Liver (tissue), 2 donors: ENCODE measurements at regions not wholly inside any gene's neighbourhood (a gene's known extent, or its start where the extent isn't known, plus 50 kb on each side); places are given as distances from the start of the nearest gene placed in this dataset.

ENCODE experiments used
- REST ChIP-seq: IDR thresholded peaks from 2 replicates; pipeline ENCODE4 v1.6.1; 2016; ENCODE audit warnings: antibody characterized with exemption, mild to moderate bottlenecking
- YY1 ChIP-seq: IDR thresholded peaks from 2 replicates; pipeline ENCODE4 v1.6.1; 2016; ENCODE audit warnings: antibody characterized with exemption, mild to moderate bottlenecking
- TF ChIP-seq, protein P1 (sequence below): fragments of 150-350 bp; IDR thresholded peaks from 2 replicates; pipeline ENCODE4 v1.5.1; 2017; ENCODE audit warnings: improper control_type of control experiment, low read depth, low read length; ENCODE audit not compliant: missing input control
- donor health status: healthy.

DNA sequence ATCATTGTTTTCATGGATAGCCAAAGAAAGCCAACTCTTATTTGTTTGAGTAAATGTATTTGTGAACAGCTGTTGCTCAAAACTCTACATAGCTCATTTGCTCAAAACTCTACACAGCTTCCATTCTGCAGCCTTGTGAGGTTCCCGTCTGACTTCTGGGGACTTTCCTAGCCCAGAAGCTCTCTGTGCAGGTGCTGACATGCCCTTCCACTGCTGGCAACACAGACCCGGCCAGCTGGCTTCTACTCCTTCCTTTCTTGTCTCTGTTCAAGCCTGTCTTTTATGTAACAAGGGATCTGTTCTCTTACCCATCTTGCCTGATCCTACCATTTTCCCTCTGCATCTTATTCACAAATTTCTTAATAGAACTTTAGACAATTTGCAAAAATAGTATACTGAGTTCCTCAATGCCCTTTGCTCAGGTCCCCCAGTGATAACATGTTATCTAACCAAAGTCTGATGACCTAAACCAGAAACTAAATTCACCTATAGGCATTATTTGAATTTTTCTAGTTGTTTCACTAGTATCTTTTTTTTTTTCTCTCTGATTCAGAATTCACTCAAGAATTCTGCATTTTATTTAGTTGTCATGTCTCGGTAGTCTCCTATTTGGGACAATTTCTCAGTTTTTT is 556.5 kb upstream of the SEMA6A start:
- TF ChIP-seq REST (no peak), YY1 (no peak)
- TF ChIP-seq, protein P1, sequence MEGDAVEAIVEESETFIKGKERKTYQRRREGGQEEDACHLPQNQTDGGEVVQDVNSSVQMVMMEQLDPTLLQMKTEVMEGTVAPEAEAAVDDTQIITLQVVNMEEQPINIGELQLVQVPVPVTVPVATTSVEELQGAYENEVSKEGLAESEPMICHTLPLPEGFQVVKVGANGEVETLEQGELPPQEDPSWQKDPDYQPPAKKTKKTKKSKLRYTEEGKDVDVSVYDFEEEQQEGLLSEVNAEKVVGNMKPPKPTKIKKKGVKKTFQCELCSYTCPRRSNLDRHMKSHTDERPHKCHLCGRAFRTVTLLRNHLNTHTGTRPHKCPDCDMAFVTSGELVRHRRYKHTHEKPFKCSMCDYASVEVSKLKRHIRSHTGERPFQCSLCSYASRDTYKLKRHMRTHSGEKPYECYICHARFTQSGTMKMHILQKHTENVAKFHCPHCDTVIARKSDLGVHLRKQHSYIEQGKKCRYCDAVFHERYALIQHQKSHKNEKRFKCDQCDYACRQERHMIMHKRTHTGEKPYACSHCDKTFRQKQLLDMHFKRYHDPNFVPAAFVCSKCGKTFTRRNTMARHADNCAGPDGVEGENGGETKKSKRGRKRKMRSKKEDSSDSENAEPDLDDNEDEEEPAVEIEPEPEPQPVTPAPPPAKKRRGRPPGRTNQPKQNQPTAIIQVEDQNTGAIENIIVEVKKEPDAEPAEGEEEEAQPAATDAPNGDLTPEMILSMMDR: no peak
